Astrocyte (in vitro differentiated cells and primary cell): ENCODE measurements at regions not wholly inside any gene's neighbourhood (a gene's known extent, or its start where the extent isn't known, plus 50 kb on each side); places are given as distances from the start of the nearest gene placed in this dataset.

ENCODE experiments used
- DNase-seq: peaks from one replicate; pipeline ENCODE4 v3.0.0-alpha.2; 2010; ENCODE audit warnings: low read depth
- FAIRE-seq: peaks from 2 replicates; lab custom pipeline; 2011; peaks lifted over from hg19 to GRCh38; lab: Jason Lieb, UNC
- H2AFZ ChIP-seq: 2 replicates; pipeline ENCODE4 v1.6.0; 2012; ENCODE audit warnings: low read depth, low read length, inconsistent platforms
- H3K27ac ChIP-seq: 2 replicates; pipeline ENCODE4 v1.5.1; 2011; ENCODE audit warnings: low read depth, low read length, inconsistent platforms
- H3K27me3 ChIP-seq: 2 replicates; pipeline ENCODE4 v1.6.0; 2011; ENCODE audit warnings: low read length, inconsistent platforms; ENCODE audit not compliant: insufficient read depth
- H3K36me3 ChIP-seq: 2 replicates; pipeline ENCODE4 v1.5.1; 2011; ENCODE audit warnings: low read length, inconsistent platforms; ENCODE audit not compliant: insufficient read depth
- H3K4me1 ChIP-seq: 2 replicates; pipeline ENCODE4 v1.5.1; 2011; ENCODE audit warnings: low read length, inconsistent platforms; ENCODE audit not compliant: insufficient read depth
- H3K4me2 ChIP-seq: 2 replicates; pipeline ENCODE4 v1.6.0; 2012; ENCODE audit warnings: low read length, inconsistent platforms
- H3K4me3 ChIP-seq: 2 replicates; pipeline ENCODE4 v1.5.1; 2011; ENCODE audit warnings: low read depth, mild to moderate bottlenecking, low read length, inconsistent platforms; ENCODE audit not compliant: insufficient read depth
- H3K79me2 ChIP-seq: 2 replicates; pipeline ENCODE4 v1.6.0; 2012; ENCODE audit warnings: mild to moderate bottlenecking, low read length, inconsistent platforms; ENCODE audit not compliant: insufficient read depth
- H3K9ac ChIP-seq: 2 replicates; pipeline ENCODE4 v1.6.0; 2012; ENCODE audit warnings: mild to moderate bottlenecking, low read length, inconsistent platforms
- H3K9me3 ChIP-seq: 2 replicates; pipeline ENCODE4 v1.5.1; 2012; ENCODE audit warnings: low read depth, mild to moderate bottlenecking, low read length, inconsistent platforms; ENCODE audit not compliant: insufficient read depth
- H4K20me1 ChIP-seq: 2 replicates; pipeline ENCODE4 v1.6.0; 2012; ENCODE audit warnings: low read length, inconsistent platforms; ENCODE audit not compliant: insufficient read depth
- H3K27ac Mint-ChIP-seq: one replicate; pipeline ENCODE4 v1.8.0; 2021; ENCODE audit warnings: mild to moderate bottlenecking, mixed read lengths; ENCODE audit not compliant: unreplicated experiment
- H3K27me3 Mint-ChIP-seq: one replicate; pipeline ENCODE4 v1.8.0; 2021; ENCODE audit warnings: low read depth, mixed read lengths; ENCODE audit not compliant: unreplicated experiment
- H3K36me3 Mint-ChIP-seq: one replicate; pipeline ENCODE4 v1.8.0; 2021; ENCODE audit warnings: low read depth, mixed read lengths; ENCODE audit not compliant: unreplicated experiment
- H3K4me1 Mint-ChIP-seq: one replicate; pipeline ENCODE4 v1.8.0; 2021; ENCODE audit warnings: low read depth, mixed read lengths; ENCODE audit not compliant: unreplicated experiment
- H3K4me3 Mint-ChIP-seq: one replicate; pipeline ENCODE4 v1.8.0; 2021; ENCODE audit warnings: mild to moderate bottlenecking, moderate library complexity, mixed read lengths; ENCODE audit not compliant: unreplicated experiment
- H3K9me3 Mint-ChIP-seq: one replicate; pipeline ENCODE4 v1.8.0; 2021; ENCODE audit warnings: mild to moderate bottlenecking, mixed read lengths; ENCODE audit not compliant: unreplicated experiment
- EZH2 ChIP-seq: IDR thresholded peaks from 2 replicates; pipeline ENCODE4 v1.6.1; 2012; ENCODE audit warnings: mild to moderate bottlenecking, low read length, inconsistent platforms; ENCODE audit not compliant: insufficient read depth
- TF ChIP-seq, protein P1 (sequence below): IDR thresholded peaks from 2 replicates; pipeline ENCODE4 v1.5.1; 2011; ENCODE audit warnings: low read depth, mild to moderate bottlenecking, inconsistent platforms, low read length, moderate library complexity; ENCODE audit not compliant: insufficient read depth

DNA sequence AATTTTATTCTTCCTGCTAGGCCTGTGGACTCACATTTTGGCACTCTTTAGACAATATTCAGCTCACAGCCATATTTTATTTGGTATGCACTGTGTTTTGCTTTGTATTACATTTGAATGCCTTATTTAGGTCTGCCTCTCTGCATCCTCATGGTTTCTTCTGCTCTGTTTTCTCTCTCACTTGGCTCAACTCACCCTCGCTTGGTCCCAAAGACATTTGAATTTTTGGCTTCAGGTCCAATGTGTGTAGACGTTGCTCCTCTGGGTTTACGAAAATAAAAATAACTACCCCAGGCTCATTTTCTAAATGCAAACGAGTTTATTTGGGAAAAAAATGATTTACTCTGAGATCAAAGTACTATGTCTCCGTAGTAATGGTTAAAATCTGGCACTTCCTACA is 91.1 kb upstream of the REG3A start:
- no peaks in the 10 kb centered on the region for H3K27me3 Mint-ChIP-seq
- no peaks in the 10 kb centered on the region for H3K9me3 Mint-ChIP-seq
- Histone ChIP-seq H3K79me2 (no peaks in the 10 kb centered on the region), H3K9me3 (no peaks in the 10 kb centered on the region), H3K9ac (no peak overlapping the region), H3K27ac (no peak overlapping the region), H2AFZ (no peak overlapping the region), H3K36me3 (no peaks in the 10 kb centered on the region), H3K4me3 (no peak overlapping the region), H3K4me1 (no peaks in the 10 kb centered on the region), H3K27me3 (no peaks in the 10 kb centered on the region), H4K20me1 (no peaks in the 10 kb centered on the region), H3K4me2 (no peak overlapping the region)
- H3K27ac Mint-ChIP-seq: no peak overlapping the region
- H3K36me3 Mint-ChIP-seq: no peaks in the 10 kb centered on the region
- H3K4me1 Mint-ChIP-seq: no peaks in the 10 kb centered on the region
- TF ChIP-seq, protein P1, sequence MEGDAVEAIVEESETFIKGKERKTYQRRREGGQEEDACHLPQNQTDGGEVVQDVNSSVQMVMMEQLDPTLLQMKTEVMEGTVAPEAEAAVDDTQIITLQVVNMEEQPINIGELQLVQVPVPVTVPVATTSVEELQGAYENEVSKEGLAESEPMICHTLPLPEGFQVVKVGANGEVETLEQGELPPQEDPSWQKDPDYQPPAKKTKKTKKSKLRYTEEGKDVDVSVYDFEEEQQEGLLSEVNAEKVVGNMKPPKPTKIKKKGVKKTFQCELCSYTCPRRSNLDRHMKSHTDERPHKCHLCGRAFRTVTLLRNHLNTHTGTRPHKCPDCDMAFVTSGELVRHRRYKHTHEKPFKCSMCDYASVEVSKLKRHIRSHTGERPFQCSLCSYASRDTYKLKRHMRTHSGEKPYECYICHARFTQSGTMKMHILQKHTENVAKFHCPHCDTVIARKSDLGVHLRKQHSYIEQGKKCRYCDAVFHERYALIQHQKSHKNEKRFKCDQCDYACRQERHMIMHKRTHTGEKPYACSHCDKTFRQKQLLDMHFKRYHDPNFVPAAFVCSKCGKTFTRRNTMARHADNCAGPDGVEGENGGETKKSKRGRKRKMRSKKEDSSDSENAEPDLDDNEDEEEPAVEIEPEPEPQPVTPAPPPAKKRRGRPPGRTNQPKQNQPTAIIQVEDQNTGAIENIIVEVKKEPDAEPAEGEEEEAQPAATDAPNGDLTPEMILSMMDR: no peak
- no peak for TF ChIP-seq EZH2
- no peak overlapping the region for H3K4me3 Mint-ChIP-seq
- FAIRE-seq (no peak), DNase-seq (no peak)

- Mint-ChIP-seq H3K27me3 (peaks cover 4% of the 10 kb centered on the region), H3K27ac (no peak overlapping the region), H3K4me3 (no peak overlapping the region), H3K9me3 (no peaks in the 10 kb centered on the region), H3K36me3 (no peaks in the 10 kb centered on the region), H3K4me1 (no peaks in the 10 kb centered on the region)
- Histone ChIP-seq H3K9ac (no peak overlapping the region), H4K20me1 (no peaks in the 10 kb centered on the region), H3K79me2 (no peaks in the 10 kb centered on the region), H3K4me2 (no peak overlapping the region), H3K9me3 (no peaks in the 10 kb centered on the region), H3K27me3 (no peaks in the 10 kb centered on the region), H3K4me1 (no peaks in the 10 kb centered on the region), H3K4me3 (no peak overlapping the region), H2AFZ (no peak overlapping the region), H3K27ac (no peak overlapping the region), H3K36me3 (no peaks in the 10 kb centered on the region)
- no peak for TF ChIP-seq EZH2
- TF ChIP-seq, protein P1: no peak
- DNase-seq: no peak
- no peak for FAIRE-seq
Measured at GRCh38 chr2:79248776-79249175, 89.2 kb upstream of the REG3A start.

DNA sequence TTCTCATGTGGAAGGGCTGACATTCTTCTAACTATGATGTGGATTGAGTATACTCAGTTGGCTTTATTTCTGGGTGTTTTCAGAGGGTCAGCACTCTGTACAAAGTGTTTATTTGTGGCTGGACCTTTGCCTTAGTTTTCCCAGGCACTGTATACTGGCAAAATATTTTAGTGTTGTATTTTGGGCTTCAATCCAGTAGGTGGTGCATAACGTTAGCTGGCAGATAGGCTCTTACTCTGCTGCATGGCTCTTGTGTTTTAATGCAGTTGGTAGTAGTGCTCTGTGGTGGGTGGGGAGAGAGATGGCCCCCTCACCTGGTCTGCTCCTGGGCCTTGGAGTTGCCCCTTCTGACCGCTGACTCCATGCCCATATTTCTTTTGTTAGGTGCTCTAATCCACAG is 75.6 kb upstream of the REG3A start:
- FAIRE-seq: no peak

More for the DNA sequence above, 75.6 kb upstream of the REG3A start:
- Mint-ChIP-seq H3K27ac (no peak overlapping the region), H3K27me3 (peaks cover 4% of the 10 kb centered on the region), H3K4me3 (no peak overlapping the region), H3K9me3 (no peaks in the 10 kb centered on the region), H3K36me3 (no peaks in the 10 kb centered on the region), H3K4me1 (peaks cover 2% of the 10 kb centered on the region)
- no peak overlapping the region for H3K4me3 ChIP-seq
- no peaks in the 10 kb centered on the region for H4K20me1 ChIP-seq
- no peak overlapping the region for H3K4me2 ChIP-seq
- H3K27ac ChIP-seq: no peak overlapping the region
- DNase-seq: no peak
- H3K4me1 ChIP-seq: no peaks in the 10 kb centered on the region
- no peaks in the 10 kb centered on the region for H3K79me2 ChIP-seq
- H3K9ac ChIP-seq: no peak overlapping the region
- no peak for TF ChIP-seq EZH2
- TF ChIP-seq, protein P1: no peak
- no peaks in the 10 kb centered on the region for H3K36me3 ChIP-seq
- peaks cover 5% of the 10 kb centered on the region for H3K9me3 ChIP-seq
- H2AFZ ChIP-seq: no peak overlapping the region
- no peaks in the 10 kb centered on the region for H3K27me3 ChIP-seq
